HG03354 (cell line): ENCODE measurements at regions not wholly inside any gene's neighbourhood (a gene's known extent, or its start where the extent isn't known, plus 50 kb on each side); places are given as distances from the start of the nearest gene placed in this dataset.
"Not testable (repeated sequence)": the region's sequence is repeated elsewhere in the genome, so short reads cannot be mapped to it uniquely, and the experiment has no call there.

ENCODE experiments used
- ATAC-seq: cut with Tn5 transposase; IDR thresholded peaks from one replicate; pipeline ENCODE4 v1.9.1; 2021; ENCODE audit warnings: mild to moderate bottlenecking; ENCODE audit not compliant: unreplicated experiment, poor library complexity, severe bottlenecking

DNA sequence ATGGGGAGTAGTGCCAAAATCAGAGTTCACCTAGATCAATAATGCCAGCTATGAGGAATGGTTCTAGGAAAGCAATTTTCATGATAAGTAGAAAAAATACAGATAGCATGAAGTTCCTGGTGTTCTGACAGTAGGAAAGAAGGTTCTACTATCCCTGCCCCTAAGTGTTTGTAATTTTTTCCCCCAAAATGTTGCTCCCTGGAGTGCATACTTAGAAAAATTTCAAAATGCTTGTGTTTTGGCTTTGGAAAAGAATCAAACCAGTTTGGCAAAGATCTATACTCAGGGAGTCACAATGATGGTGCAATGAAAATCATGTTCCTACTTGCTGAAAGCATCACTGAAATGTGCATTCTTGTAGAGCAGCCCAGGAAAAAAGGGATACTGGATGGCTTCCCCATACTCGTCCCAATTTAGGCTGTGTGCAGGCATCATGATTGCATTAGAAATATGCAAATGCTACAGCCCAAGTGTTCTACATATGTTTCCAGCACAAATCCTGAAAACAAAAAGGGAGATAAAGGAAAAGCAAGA lies 74.7 kb downstream of the LPAR4 start:
- no peak for ATAC-seq

DNA sequence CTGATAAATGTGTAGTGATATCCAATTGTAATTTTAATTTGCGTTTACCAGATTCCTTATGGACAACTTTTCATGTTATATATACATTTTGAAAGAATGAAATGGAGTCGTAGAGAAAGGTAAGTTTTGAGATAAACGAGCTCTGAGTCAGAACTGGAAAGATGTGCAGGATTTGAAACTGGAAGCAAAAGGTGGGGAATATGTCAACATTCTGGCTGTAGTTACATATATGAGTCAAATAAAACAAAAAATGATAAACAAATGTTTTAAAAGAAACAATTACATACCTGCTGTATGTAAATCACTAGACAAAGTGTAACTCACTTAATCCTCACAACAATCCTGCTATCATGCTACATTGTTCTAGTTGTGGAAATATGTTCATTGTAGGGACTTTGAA lies 84.0 kb downstream of the LPAR4 start:
- ATAC-seq = no peak

DNA sequence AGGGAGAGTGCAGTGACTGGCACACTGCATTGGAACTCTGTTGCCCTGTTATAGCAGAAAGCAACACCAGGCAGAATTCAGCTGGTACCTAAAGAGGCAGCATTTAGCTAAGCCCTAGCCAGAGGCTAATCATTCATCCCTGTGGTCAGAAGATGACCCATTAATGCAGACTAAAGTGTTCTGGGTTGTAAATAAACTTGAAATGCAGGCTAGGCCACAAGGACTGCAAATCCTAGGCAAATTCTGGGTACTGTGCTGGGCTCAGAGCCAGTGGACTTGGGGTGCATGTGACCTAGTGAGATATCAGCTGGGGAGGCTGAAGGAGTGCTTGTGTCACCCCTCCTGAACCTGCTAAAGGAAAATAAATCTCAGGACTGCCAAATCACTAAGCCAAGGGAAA lies 91.2 kb downstream of the LPAR4 start:
- peak; percentile 83 for ATAC-seq

DNA sequence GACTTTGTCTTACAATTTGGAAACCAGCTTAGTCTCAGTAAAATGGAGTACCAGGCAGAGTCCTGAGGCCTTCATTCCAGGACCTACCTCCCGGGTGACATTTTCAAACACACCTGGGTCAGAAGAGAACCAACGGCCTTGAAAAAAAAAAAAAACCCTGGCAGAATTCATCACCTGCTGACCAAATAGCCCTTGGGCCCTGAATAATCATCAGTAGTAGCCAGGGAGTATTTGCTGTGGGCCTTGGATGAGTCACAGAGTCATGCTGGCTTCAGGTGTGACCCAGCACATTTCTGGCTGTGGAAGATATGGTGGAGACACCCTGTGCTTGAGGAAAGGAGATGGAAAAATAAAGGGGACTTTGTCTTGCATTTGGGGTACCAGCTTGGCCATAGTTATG lies 92.2 kb downstream of the LPAR4 start:
- ATAC-seq = no peak

DNA sequence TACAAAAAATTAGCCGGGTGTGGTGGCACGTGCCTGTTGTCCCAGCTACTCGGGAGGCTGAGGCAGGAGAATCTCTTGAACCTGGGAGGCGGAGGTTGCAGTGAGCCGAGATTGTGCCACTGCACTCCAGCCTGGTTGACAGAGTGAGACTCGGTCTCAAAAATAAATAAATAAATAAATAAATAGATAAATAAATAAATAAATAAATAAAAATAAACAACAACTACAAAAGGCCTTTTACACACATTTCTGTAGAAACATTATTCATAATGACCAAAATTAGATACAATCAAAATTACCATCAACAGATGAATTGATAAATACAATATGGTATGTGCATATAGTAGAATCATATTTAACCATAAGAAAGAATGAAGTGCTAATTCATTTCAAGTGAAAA lies 96.7 kb downstream of the LPAR4 start:
- not testable (repeated sequence) for ATAC-seq

DNA sequence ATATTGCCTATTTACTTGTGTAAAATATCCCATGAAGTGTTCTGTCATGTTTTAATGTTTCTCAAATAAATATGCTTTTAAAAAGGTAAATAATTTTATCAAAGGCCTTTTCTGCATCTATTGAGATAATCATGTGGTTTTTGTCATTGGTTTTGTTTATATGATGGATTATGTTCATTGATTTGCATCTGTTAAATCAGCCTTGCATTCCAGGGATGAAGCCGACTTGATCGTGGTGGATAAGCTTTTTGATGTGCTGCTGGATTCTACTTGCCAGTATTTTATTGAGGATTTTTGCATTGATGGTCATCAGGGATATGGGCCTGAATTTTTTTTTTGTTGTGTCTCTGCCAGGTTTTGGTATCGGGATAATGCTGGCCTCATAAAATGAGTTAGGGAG lies 63.9 kb upstream of the P2RY10 start:
- not testable (repeated sequence) for ATAC-seq

DNA sequence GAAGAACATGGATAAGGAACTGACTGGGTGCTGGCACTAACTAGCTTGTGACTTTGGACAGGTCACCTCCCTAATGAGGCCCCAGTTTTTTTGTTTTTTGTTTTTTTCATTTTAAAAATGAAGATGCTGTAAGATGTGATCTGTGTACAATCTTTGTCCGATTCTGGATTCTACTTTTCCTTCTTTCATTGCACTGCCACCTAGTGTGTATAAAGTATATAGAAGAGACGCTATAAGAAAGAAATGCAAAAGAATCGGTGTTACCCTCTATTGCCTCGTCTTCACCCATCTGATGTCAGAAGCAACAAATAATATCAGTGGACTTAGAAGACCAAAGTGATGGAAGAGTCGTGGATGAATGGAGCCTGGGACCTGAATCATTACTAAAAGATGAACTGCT lies 58.6 kb upstream of the P2RY10 start:
- ATAC-seq = peak; percentile 74
